IMR-90 (cell line): ENCODE measurements at regions not wholly inside any gene's neighbourhood (a gene's known extent, or its start where the extent isn't known, plus 50 kb on each side); places are given as distances from the start of the nearest gene placed in this dataset.

ENCODE experiments used
- ATAC-seq: fragments of 200-7000 bp; cut with Tn5 transposase; 2 replicates; pipeline ENCODE4 v1.9.1; 2020; ENCODE audit warnings: low read depth, mild to moderate bottlenecking, moderate library complexity
- BruUV-seq: library from RNA; stranded (reverse); fragments of 400-500 nt; replicated peaks from 2 replicates; lab custom pipeline; 2021; lab: Mats Ljungman, UMichigan
- CTCF ChIA-PET: fragments of 300-600 bp; formaldehyde crosslinking; extraction: SDS; loops from one replicate; lab custom pipeline; 2021; ENCODE audit warnings: antibody characterized with exemption; lab: Yijun Ruan, JAX
- POLR2A ChIA-PET: fragments of 300-600 bp; sonication (Branson Sonifier 250); formaldehyde crosslinking; loops from one replicate; lab custom pipeline; 2022; ENCODE audit warnings: antibody characterized with exemption; ENCODE audit not compliant: unreplicated experiment; lab: Charles Lee
- DNase-seq: peaks from one replicate; pipeline ENCODE4 v3.0.0; 2013
- H2AFZ ChIP-seq: replicated peaks from 2 replicates; pipeline ENCODE3; 2013; ENCODE audit warnings: low read length, mild to moderate bottlenecking; ENCODE audit not compliant: poor library complexity
- H2AK5ac ChIP-seq: 2 replicates; pipeline ENCODE4 v1.6.1; 2013; ENCODE audit warnings: low read depth, low read length, inconsistent platforms
- H2AK9ac ChIP-seq: replicated peaks from 2 replicates; pipeline ENCODE3; 2013; ENCODE audit warnings: mild to moderate bottlenecking, low read depth, low read length, moderate library complexity; ENCODE audit not compliant: poor library complexity
- H2BK120ac ChIP-seq: 2 replicates; pipeline ENCODE4 v1.6.1; 2013; ENCODE audit warnings: low read depth, low read length, inconsistent platforms
- H2BK15ac ChIP-seq: 3 replicates; pipeline ENCODE4 v1.6.1; 2013; ENCODE audit warnings: low read depth, low read length, inconsistent platforms
- H2BK20ac ChIP-seq: 2 replicates; pipeline ENCODE4 v1.6.1; 2013; ENCODE audit warnings: low read depth, mild to moderate bottlenecking, inconsistent platforms, low read length, moderate library complexity
- H2BK5ac ChIP-seq: 2 replicates; pipeline ENCODE4 v1.6.1; 2013; ENCODE audit warnings: mild to moderate bottlenecking, low read depth, low read length, inconsistent platforms; ENCODE audit not compliant: poor library complexity, severe bottlenecking
- H3K14ac ChIP-seq: replicated peaks from 2 replicates; pipeline ENCODE4 v1.6.1; 2013; ENCODE audit warnings: low read depth, low read length, inconsistent platforms
- H3K18ac ChIP-seq: 2 replicates; pipeline ENCODE4 v1.6.1; 2013; ENCODE audit warnings: low read depth, low read length, control low read depth
- H3K23ac ChIP-seq: 2 replicates; pipeline ENCODE4 v1.6.1; 2013; ENCODE audit warnings: low read depth, low read length, inconsistent platforms
- H3K27ac ChIP-seq: 2 replicates; pipeline ENCODE4 v1.5.1; 2013; ENCODE audit warnings: mild to moderate bottlenecking, control low read depth, low read length; ENCODE audit not compliant: insufficient read depth
- H3K27me3 ChIP-seq: 2 replicates; pipeline ENCODE4 v1.6.1; 2013; ENCODE audit warnings: low read length; ENCODE audit not compliant: control insufficient read depth, insufficient read depth
- H3K36me3 ChIP-seq: 2 replicates; pipeline ENCODE4 v1.6.1; 2013; ENCODE audit warnings: low read length, mixed read lengths; ENCODE audit not compliant: control insufficient read depth, insufficient read depth
- H3K4ac ChIP-seq: 2 replicates; pipeline ENCODE4 v1.6.1; 2013; ENCODE audit warnings: low read depth, low read length, inconsistent platforms
- H3K4me1 ChIP-seq: 2 replicates; pipeline ENCODE4 v1.6.1; 2013; ENCODE audit warnings: low read length, mixed read lengths; ENCODE audit not compliant: control insufficient read depth, insufficient read depth
- H3K4me2 ChIP-seq: 2 replicates; pipeline ENCODE4 v1.6.1; 2013; ENCODE audit warnings: low read depth, mild to moderate bottlenecking, control low read depth, low read length, moderate library complexity
- H3K4me3 ChIP-seq: 2 replicates; pipeline ENCODE4 v1.5.1; 2013; ENCODE audit warnings: low read depth, mild to moderate bottlenecking, control low read depth, low read length, moderate library complexity; ENCODE audit not compliant: insufficient read depth
- H3K56ac ChIP-seq: 2 replicates; pipeline ENCODE4 v1.6.1; 2013; ENCODE audit warnings: low read length, inconsistent platforms; ENCODE audit not compliant: insufficient read depth; ENCODE audit errors: extremely low read depth
- H3K79me1 ChIP-seq, 2 experiments: 2 replicates each; pipeline ENCODE4 v1.6.1; 2013; ENCODE audit warnings: low read length in 2 of 2, inconsistent platforms in 1 of 2, low read depth in 1 of 2
- H3K9ac ChIP-seq: 2 replicates; pipeline ENCODE4 v1.6.1; 2013; ENCODE audit warnings: low read depth, low read length, control low read depth
- H3K9me1 ChIP-seq: 2 replicates; pipeline ENCODE4 v1.6.1; 2013; ENCODE audit warnings: low read length, inconsistent platforms; ENCODE audit not compliant: insufficient read depth
- H3K9me3 ChIP-seq: 2 replicates; pipeline ENCODE4 v1.6.1; 2013; ENCODE audit warnings: low read length; ENCODE audit not compliant: control insufficient read depth, insufficient read depth
- H4K20me1 ChIP-seq: 2 replicates; pipeline ENCODE4 v1.6.1; 2013; ENCODE audit warnings: low read length, inconsistent platforms; ENCODE audit not compliant: insufficient read depth
- H4K5ac ChIP-seq: 2 replicates; pipeline ENCODE4 v1.6.1; 2013; ENCODE audit warnings: mild to moderate bottlenecking, low read depth, low read length, control low read depth
- H4K8ac ChIP-seq, 2 experiments: 2 replicates each; pipeline ENCODE4 v1.6.1; 2013; ENCODE audit warnings: low read depth in 2 of 2, low read length in 2 of 2, control low read depth in 1 of 2, inconsistent platforms in 1 of 2
- H4K91ac ChIP-seq: 2 replicates; pipeline ENCODE4 v1.6.1; 2013; ENCODE audit warnings: low read depth, low read length, inconsistent platforms; ENCODE audit not compliant: insufficient read depth
- CHD1 ChIP-seq: IDR thresholded peaks from 2 replicates; pipeline ENCODE4 v1.6.1; 2012; ENCODE audit warnings: low read depth, low read length, improper control_type of control experiment
- FOS ChIP-seq: fragments of 150-350 bp; IDR thresholded peaks from 2 replicates; pipeline ENCODE4 v1.6.1; 2016; ENCODE audit warnings: low read depth, low read length
- MAFK ChIP-seq: IDR thresholded peaks from 2 replicates; pipeline ENCODE4 v1.6.1; 2012; ENCODE audit warnings: low read depth, low read length, improper control_type of control experiment
- MXI1 ChIP-seq: IDR thresholded peaks from 2 replicates; pipeline ENCODE4 v1.6.1; 2012; ENCODE audit warnings: low read depth, mild to moderate bottlenecking, low read length, moderate library complexity, borderline replicate concordance
- RFX5 ChIP-seq: IDR thresholded peaks from 2 replicates; pipeline ENCODE4 v1.8.0; 2012; ENCODE audit warnings: low read depth, mild to moderate bottlenecking, low read length, moderate library complexity
- WGBS, 2 experiments: methylation state at CpG; one replicate each; pipeline versions ENCODE4 v1.1.5 to v1.1.7; 2013; ENCODE audit warnings: missing lambda C conversion rate in 2 of 2; ENCODE audit not compliant: insufficient read length in 1 of 2; ENCODE audit errors: extremely low coverage in 2 of 2; 5-methylcytosine and 5-hydroxymethylcytosine counted together
- dilution Hi-C: fragments of 300-500 bp; cut with HindIII; formaldehyde crosslinking; loops from one replicate; pipeline ENCODE4 v1.14.3; 2018; ENCODE audit warnings: low sequenced_read_pairs; ENCODE audit not compliant: unreplicated experiment
- in situ Hi-C: fragments of 300-500 bp; cut with MboI; formaldehyde crosslinking; loops from 3 replicates; pipeline ENCODE4 v1.14.3; 2019; ENCODE audit warnings: low sequenced_read_pairs, inconsistent platforms, mixed read lengths
- intact Hi-C: fragments of 100-400 bp; cut with micrococcal nuclease; formaldehyde crosslinking; loops from 2 replicates; pipeline ENCODE4 v1.10.0; 2022
- TF ChIP-seq, protein P1 (sequence below): fragments of 150-350 bp; IDR thresholded peaks from 2 replicates; pipeline ENCODE4 v1.6.1; 2016; ENCODE audit warnings: low read depth, mild to moderate bottlenecking, low read length, moderate library complexity, borderline replicate concordance
- TF ChIP-seq, protein P2 (sequence below): conservative IDR thresholded peaks from 2 replicates; pipeline ENCODE4 v1.5.1; 2012; ENCODE audit warnings: mild to moderate bottlenecking, low read depth, low read length, improper control_type of control experiment

DNA sequence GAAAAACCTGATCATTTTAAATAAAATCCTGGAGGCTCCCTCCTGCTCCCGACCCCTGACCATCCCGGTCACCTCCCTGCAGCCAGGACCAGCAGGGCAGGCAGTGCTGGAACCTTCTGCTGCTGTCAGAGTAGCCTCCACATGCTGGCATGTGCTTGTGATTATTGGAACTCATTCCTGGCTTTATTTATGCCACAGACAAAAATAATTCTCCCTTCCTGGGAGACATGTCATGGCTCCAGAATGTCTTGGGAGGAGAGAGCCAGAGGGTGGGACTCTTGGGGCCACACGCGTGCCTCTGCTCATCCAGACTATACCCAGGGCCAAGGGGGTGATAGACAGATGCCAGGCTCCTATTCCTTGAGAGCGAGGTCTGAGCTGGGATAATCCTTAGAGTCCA is 183.6 kb upstream of the RAB4A start:
- DNase-seq: no peak
- Histone ChIP-seq H3K4me1 (no peaks in the 10 kb centered on the region), H3K4ac (no peak overlapping the region), H3K27me3 (peaks cover 15% of the 10 kb centered on the region; the same call in 1 of the 2 replicates), H3K36me3 (no peaks in the 10 kb centered on the region), H3K9ac (no peak overlapping the region), H3K18ac (no peak overlapping the region), H3K79me1 (no peaks in the 10 kb centered on the region), H2AFZ (no peak overlapping the region), H4K20me1 (no peaks in the 10 kb centered on the region), H3K23ac (no peak overlapping the region), H2BK20ac (no peak overlapping the region), H3K4me3 (no peak overlapping the region), H4K91ac (no peak overlapping the region), H2BK15ac (no peak overlapping the region), H2AK5ac (no peak overlapping the region), H2BK120ac (no peak overlapping the region), H3K9me1 (no peaks in the 10 kb centered on the region), H4K8ac (no peak overlapping the region), H2BK5ac (no peak overlapping the region), H3K9me3 (peaks cover 7% of the 10 kb centered on the region; the same call in 1 of the 2 replicates), H2AK9ac (no peak overlapping the region), H3K14ac (no peak overlapping the region), H3K4me2 (no peak overlapping the region), H3K27ac (no peak overlapping the region), H4K5ac (no peak overlapping the region), H3K56ac (no peak overlapping the region)
- 20% methylated on average over 1 of the region's 5 CpGs; no CpG with 5 or more reads in 1 of the 2 experiments for WGBS, 2 experiments
- ChIA-PET POLR2A (no interaction called here), CTCF (no interaction called here)
- no peak for TF ChIP-seq MAFK
- TF ChIP-seq RFX5: no peak
- no peak for TF ChIP-seq MXI1
- TF ChIP-seq, protein P1, sequence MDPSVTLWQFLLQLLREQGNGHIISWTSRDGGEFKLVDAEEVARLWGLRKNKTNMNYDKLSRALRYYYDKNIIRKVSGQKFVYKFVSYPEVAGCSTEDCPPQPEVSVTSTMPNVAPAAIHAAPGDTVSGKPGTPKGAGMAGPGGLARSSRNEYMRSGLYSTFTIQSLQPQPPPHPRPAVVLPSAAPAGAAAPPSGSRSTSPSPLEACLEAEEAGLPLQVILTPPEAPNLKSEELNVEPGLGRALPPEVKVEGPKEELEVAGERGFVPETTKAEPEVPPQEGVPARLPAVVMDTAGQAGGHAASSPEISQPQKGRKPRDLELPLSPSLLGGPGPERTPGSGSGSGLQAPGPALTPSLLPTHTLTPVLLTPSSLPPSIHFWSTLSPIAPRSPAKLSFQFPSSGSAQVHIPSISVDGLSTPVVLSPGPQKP: no peak
- no peak for TF ChIP-seq FOS
- TF ChIP-seq, protein P2, sequence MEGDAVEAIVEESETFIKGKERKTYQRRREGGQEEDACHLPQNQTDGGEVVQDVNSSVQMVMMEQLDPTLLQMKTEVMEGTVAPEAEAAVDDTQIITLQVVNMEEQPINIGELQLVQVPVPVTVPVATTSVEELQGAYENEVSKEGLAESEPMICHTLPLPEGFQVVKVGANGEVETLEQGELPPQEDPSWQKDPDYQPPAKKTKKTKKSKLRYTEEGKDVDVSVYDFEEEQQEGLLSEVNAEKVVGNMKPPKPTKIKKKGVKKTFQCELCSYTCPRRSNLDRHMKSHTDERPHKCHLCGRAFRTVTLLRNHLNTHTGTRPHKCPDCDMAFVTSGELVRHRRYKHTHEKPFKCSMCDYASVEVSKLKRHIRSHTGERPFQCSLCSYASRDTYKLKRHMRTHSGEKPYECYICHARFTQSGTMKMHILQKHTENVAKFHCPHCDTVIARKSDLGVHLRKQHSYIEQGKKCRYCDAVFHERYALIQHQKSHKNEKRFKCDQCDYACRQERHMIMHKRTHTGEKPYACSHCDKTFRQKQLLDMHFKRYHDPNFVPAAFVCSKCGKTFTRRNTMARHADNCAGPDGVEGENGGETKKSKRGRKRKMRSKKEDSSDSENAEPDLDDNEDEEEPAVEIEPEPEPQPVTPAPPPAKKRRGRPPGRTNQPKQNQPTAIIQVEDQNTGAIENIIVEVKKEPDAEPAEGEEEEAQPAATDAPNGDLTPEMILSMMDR: no peak
- no peak for TF ChIP-seq CHD1
- intact Hi-C loops (no loop called here), in situ Hi-C loops (no loop called here), dilution Hi-C loops (no loop called here)
- ATAC-seq: no peak
- no TSS peak for BruUV-seq
